ENCODE measurements at regions not wholly inside any gene's neighbourhood (a gene's known extent, or its start where the extent isn't known, plus 50 kb on each side); places are given as distances from the start of the nearest gene placed in this dataset.

- no peak for TF ChIP-seq CTCF (conservative IDR thresholded peaks at IDR 0.05)
- TF ChIP-seq EZH2 (IDR thresholded peaks at IDR 0.05; ENCODE audit: low read depth) = no peak
These were observed 166.2 kb downstream of the TRIM27 start for GRCh38 chr6:28757429-28758045.

Measured in PC-9 (cell line).